Neutrophil (primary cell): ENCODE measurements at regions not wholly inside any gene's neighbourhood (a gene's known extent, or its start where the extent isn't known, plus 50 kb on each side); places are given as distances from the start of the nearest gene placed in this dataset.

ENCODE experiments used
- H3K27ac ChIP-seq: fragments of 200-600 bp; sonication (generic); 2 replicates; pipeline ENCODE4 v1.5.1; 2016; ENCODE audit warnings: mild to moderate bottlenecking, moderate library complexity
- H3K27me3 ChIP-seq: fragments of 200-600 bp; sonication (generic); 2 replicates; pipeline ENCODE4 v1.6.0; 2016; ENCODE audit warnings: mild to moderate bottlenecking
- H3K36me3 ChIP-seq: fragments of 200-600 bp; sonication (generic); 2 replicates; pipeline ENCODE4 v1.5.1; 2017
- H3K4me1 ChIP-seq, 2 experiments: fragments of 200-600 bp in 1 of 2; sonication (generic) in 1 of 2; 1 replicate in 1 of 2; 2 replicates in 1 of 2; pipeline versions ENCODE4 v1.5.1 to v1.6.1; 2013 to 2016; ENCODE audit warnings: low read depth in 1 of 2, low read length in 1 of 2, mild to moderate bottlenecking in 1 of 2, moderate library complexity in 1 of 2; ENCODE audit not compliant: control insufficient read depth in 1 of 2, insufficient read depth in 1 of 2
- H3K4me3 ChIP-seq, 2 experiments: fragments of 200-600 bp in 1 of 2; sonication (generic) in 1 of 2; 1 replicate in 1 of 2; 2 replicates in 1 of 2; pipeline ENCODE4 v1.5.1; 2013 to 2016; ENCODE audit warnings: low read depth in 1 of 2, low read length in 1 of 2, mild to moderate bottlenecking in 1 of 2, moderate library complexity in 1 of 2
- H3K9me3 ChIP-seq: fragments of 200-600 bp; sonication (generic); 2 replicates; pipeline ENCODE4 v1.5.1; 2016
- CTCF ChIP-seq: fragments of 200-600 bp; sonication (generic); IDR thresholded peaks from 2 replicates; pipeline ENCODE4 v1.5.1; 2016; ENCODE audit warnings: antibody characterized with exemption

DNA sequence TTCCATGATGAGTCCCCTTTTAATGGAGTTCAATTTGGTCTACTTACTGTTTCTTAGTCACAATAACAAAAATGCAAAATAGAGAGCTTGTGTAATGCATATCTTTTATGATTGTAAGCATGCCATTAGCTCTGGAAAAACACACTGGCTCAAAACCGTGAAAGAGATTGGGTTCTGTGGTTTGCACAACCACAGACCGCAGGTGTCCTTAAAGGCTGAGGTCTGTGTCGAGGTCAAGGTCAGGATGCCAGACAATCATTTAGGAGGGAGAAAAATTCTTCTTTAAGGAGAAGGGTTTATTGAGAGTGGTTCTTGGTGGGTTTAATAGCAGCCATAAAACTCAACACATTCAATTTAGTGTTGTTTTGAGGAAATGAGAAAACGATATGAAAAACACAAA is 487.2 kb downstream of the GALR1 start:
- Histone ChIP-seq H3K4me1 (no peaks in the 10 kb centered on the region), H3K27ac (no peak overlapping the region), H3K27me3 (peaks cover 4% of the 10 kb centered on the region), H3K4me3 (no peak overlapping the region), H3K9me3 (no peaks in the 10 kb centered on the region), H3K36me3 (no peaks in the 10 kb centered on the region)
- no peak for TF ChIP-seq CTCF

GRCh38 chr18:77737405-77737804 is 487.8 kb downstream of the GALR1 start:
- H3K9me3 ChIP-seq: no peaks in the 10 kb centered on the region
- no peak overlapping the region for H3K27ac ChIP-seq
- TF ChIP-seq CTCF: no peak
- no peaks in the 10 kb centered on the region for H3K36me3 ChIP-seq
- H3K4me1 ChIP-seq: no peaks in the 10 kb centered on the region
- H3K27me3 ChIP-seq: peaks cover 4% of the 10 kb centered on the region
- no peak overlapping the region for H3K4me3 ChIP-seq

GRCh38 chr18:77749089-77749488 is 499.4 kb downstream of the GALR1 start:
- no peak for TF ChIP-seq CTCF
- H3K9me3 ChIP-seq: no peaks in the 10 kb centered on the region
- no peaks in the 10 kb centered on the region for H3K36me3 ChIP-seq
- no peaks in the 10 kb centered on the region for H3K4me1 ChIP-seq
- H3K27me3 ChIP-seq: peaks cover 9% of the 10 kb centered on the region
- H3K27ac ChIP-seq: no peak overlapping the region
- H3K4me3 ChIP-seq: no peak overlapping the region

GRCh38 chr18:77750006-77750405 is 500.4 kb downstream of the GALR1 start:
- no peak overlapping the region for H3K4me3 ChIP-seq
- no peaks in the 10 kb centered on the region for H3K36me3 ChIP-seq
- H3K27me3 ChIP-seq: peaks cover 18% of the 10 kb centered on the region
- no peak overlapping the region for H3K27ac ChIP-seq
- no peak for TF ChIP-seq CTCF
- H3K9me3 ChIP-seq: no peaks in the 10 kb centered on the region
- H3K4me1 ChIP-seq: no peaks in the 10 kb centered on the region

GRCh38 chr18:77754475-77755044 is 504.9 kb downstream of the GALR1 start:
- no peaks in the 10 kb centered on the region for H3K4me1 ChIP-seq
- TF ChIP-seq CTCF: no peak
- no peaks in the 10 kb centered on the region for H3K36me3 ChIP-seq
- no peaks in the 10 kb centered on the region for H3K9me3 ChIP-seq
- H3K27me3 ChIP-seq: peaks cover 23% of the 10 kb centered on the region
- H3K27ac ChIP-seq: no peak overlapping the region
- H3K4me3 ChIP-seq: no peak overlapping the region

- no peak overlapping the region for H3K27ac ChIP-seq
- H3K4me3 ChIP-seq: no peak overlapping the region
- peaks cover 23% of the 10 kb centered on the region for H3K27me3 ChIP-seq
- H3K36me3 ChIP-seq: no peaks in the 10 kb centered on the region
- TF ChIP-seq CTCF: no peak
- no peaks in the 10 kb centered on the region for H3K4me1 ChIP-seq
- H3K9me3 ChIP-seq: no peaks in the 10 kb centered on the region
These were observed 505.5 kb downstream of the GALR1 start for GRCh38 chr18:77755187-77755586.
